OCI-M2 (cell line): ENCODE measurements at regions not wholly inside any gene's neighbourhood (a gene's known extent, or its start where the extent isn't known, plus 50 kb on each side); places are given as distances from the start of the nearest gene placed in this dataset.

Source experiments
- DNase-seq: peaks from one replicate; lab custom pipeline; 2025; ENCODE audit not compliant: unreplicated experiment; lab: John Stamatoyannopoulos, UW

GRCh38 chr2:74063486-74063885 lies 78.8 kb downstream of the TET3 start:
- no peak for DNase-seq

- DNase-seq, result no peak
These were observed 80.7 kb downstream of the TET3 start for GRCh38 chr2:74065456-74065855.

GRCh38 chr2:74066491-74067203 lies 81.1 kb downstream of the BOLA3 start:
- no peak for DNase-seq

- DNase-seq, result no peak
These were observed 80.4 kb downstream of the BOLA3 start for GRCh38 chr2:74067221-74067747.

GRCh38 chr2:74070991-74071390 lies 76.7 kb downstream of the BOLA3 start:
- DNase-seq, result no peak

- no peak for DNase-seq
These were observed 76.3 kb downstream of the BOLA3 start for GRCh38 chr2:74071426-74071825.

- no peak for DNase-seq
These were observed 75.1 kb downstream of the BOLA3 start for GRCh38 chr2:74072565-74072964.

- no peak for DNase-seq
These were observed 73.2 kb downstream of the BOLA3 start for GRCh38 chr2:74074487-74074886.

GRCh38 chr2:74076074-74076470 lies 71.6 kb downstream of the BOLA3 start:
- no peak for DNase-seq

- DNase-seq, result no peak
These were observed 70.1 kb downstream of the BOLA3 start for GRCh38 chr2:74077636-74078035.

GRCh38 chr2:74078466-74078865 lies 69.2 kb downstream of the BOLA3 start:
- DNase-seq, result no peak

- no peak for DNase-seq
These were observed 68.0 kb downstream of the BOLA3 start for GRCh38 chr2:74079522-74080341.

- DNase-seq, result no peak
These were observed 67.4 kb downstream of the BOLA3 start for GRCh38 chr2:74080346-74080745.

GRCh38 chr2:74081030-74081762 lies 66.5 kb downstream of the BOLA3 start:
- DNase-seq, result no peak

GRCh38 chr2:74081763-74082110 lies 66.0 kb downstream of the BOLA3 start:
- no peak for DNase-seq

GRCh38 chr2:74083750-74084149 lies 64.0 kb downstream of the BOLA3 start:
- no peak for DNase-seq
